MM.1S (cell line): ENCODE measurements at regions not wholly inside any gene's neighbourhood (a gene's known extent, or its start where the extent isn't known, plus 50 kb on each side); places are given as distances from the start of the nearest gene placed in this dataset.

Experiments used
- DNase-seq: peaks from one replicate; pipeline ENCODE4 v3.0.0-alpha.2; 2015
- H2AFZ ChIP-seq: fragments of 300-600 bp; sonication (generic); 2 replicates; pipeline ENCODE4 v1.6.0; 2016; ENCODE audit warnings: antibody characterized with exemption, low read length
- H3F3A ChIP-seq: fragments of 300-600 bp; sonication (generic); 2 replicates; pipeline ENCODE4 v1.6.1; 2016; ENCODE audit warnings: mild to moderate bottlenecking, antibody characterized with exemption, low read length, moderate library complexity, mixed read lengths; ENCODE audit not compliant: insufficient read depth
- H3K27ac ChIP-seq: fragments of 300-600 bp; sonication (generic); 2 replicates; pipeline ENCODE4 v1.5.1; 2016; ENCODE audit warnings: mild to moderate bottlenecking, low read length
- H3K27me3 ChIP-seq: fragments of 300-600 bp; sonication (generic); replicated peaks from 2 replicates; pipeline ENCODE4 v1.6.0; 2016; ENCODE audit warnings: low read length; ENCODE audit not compliant: insufficient read depth
- H3K36me3 ChIP-seq: fragments of 300-600 bp; sonication (generic); replicated peaks from 2 replicates; pipeline ENCODE4 v1.6.1; 2016; ENCODE audit warnings: mild to moderate bottlenecking, low read length, mixed read lengths; ENCODE audit not compliant: insufficient read depth
- H3K4me1 ChIP-seq: fragments of 300-600 bp; sonication (generic); 2 replicates; pipeline ENCODE4 v1.6.1; 2016; ENCODE audit warnings: low read length, mixed read lengths
- H3K4me2 ChIP-seq: fragments of 300-600 bp; sonication (generic); 2 replicates; pipeline ENCODE4 v1.6.0; 2016; ENCODE audit warnings: low read depth, low read length
- H3K4me3 ChIP-seq: fragments of 300-600 bp; sonication (generic); 2 replicates; pipeline ENCODE4 v1.5.1; 2016; ENCODE audit warnings: low read length, mixed read lengths
- H3K79me2 ChIP-seq: fragments of 300-600 bp; sonication (generic); 2 replicates; pipeline ENCODE4 v1.6.1; 2016; ENCODE audit warnings: mixed run types, low read length, mixed read lengths
- H3K9ac ChIP-seq: fragments of 300-600 bp; sonication (generic); 2 replicates; pipeline ENCODE4 v1.6.1; 2016; ENCODE audit warnings: low read length, mixed read lengths
- H3K9me2 ChIP-seq: fragments of 300-600 bp; sonication (generic); replicated peaks from 2 replicates; pipeline ENCODE4 v1.6.1; 2016; ENCODE audit warnings: mild to moderate bottlenecking, low read length, mixed read lengths; ENCODE audit not compliant: insufficient read depth
- H3K9me3 ChIP-seq: fragments of 300-600 bp; sonication (generic); replicated peaks from 2 replicates; pipeline ENCODE4 v1.6.1; 2016; ENCODE audit warnings: mild to moderate bottlenecking, low read length, mixed read lengths; ENCODE audit not compliant: insufficient read depth
- H4K20me1 ChIP-seq: fragments of 300-600 bp; sonication (generic); 2 replicates; pipeline ENCODE4 v1.6.1; 2016; ENCODE audit warnings: mild to moderate bottlenecking, low read length, moderate library complexity, mixed read lengths; ENCODE audit not compliant: insufficient read depth
- EZH2 ChIP-seq: fragments of 300-600 bp; sonication (generic); optimal IDR thresholded peaks from 2 replicates; pipeline ENCODE3; 2017; ENCODE audit warnings: low read depth, mild to moderate bottlenecking, antibody characterized with exemption, low read length, mixed read lengths
- EZH2phosphoT487 ChIP-seq: fragments of 300-600 bp; sonication (generic); IDR thresholded peaks from 2 replicates; pipeline ENCODE4 v1.6.1; 2018; ENCODE audit warnings: antibody characterized with exemption, low read length
- TF ChIP-seq, protein P1 (sequence below): fragments of 300-600 bp; sonication (generic); IDR thresholded peaks from 2 replicates; pipeline ENCODE4 v1.5.1; 2016; ENCODE audit warnings: antibody characterized with exemption, low read length, mixed read lengths

DNA sequence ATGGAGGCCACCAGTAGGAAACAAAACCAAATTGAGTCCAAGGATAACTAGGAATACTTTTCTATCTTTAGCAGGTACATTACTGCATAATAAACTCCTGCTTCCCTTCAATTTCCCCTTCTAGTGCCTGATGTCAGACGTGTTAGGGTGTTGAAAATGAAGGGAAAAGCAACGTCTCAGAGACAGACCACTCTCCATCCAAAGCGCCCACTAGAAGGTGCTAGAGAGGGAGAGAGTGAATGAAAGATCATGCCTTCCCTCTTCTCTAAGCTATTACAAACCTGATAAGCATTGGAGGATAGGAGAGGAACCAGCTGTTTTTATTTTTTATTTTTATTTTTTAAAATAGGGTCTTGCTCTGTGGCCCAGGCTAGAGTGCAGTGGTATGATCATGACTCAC lies 64.1 kb downstream of the ZNF641 start:
- TF ChIP-seq, protein P1, sequence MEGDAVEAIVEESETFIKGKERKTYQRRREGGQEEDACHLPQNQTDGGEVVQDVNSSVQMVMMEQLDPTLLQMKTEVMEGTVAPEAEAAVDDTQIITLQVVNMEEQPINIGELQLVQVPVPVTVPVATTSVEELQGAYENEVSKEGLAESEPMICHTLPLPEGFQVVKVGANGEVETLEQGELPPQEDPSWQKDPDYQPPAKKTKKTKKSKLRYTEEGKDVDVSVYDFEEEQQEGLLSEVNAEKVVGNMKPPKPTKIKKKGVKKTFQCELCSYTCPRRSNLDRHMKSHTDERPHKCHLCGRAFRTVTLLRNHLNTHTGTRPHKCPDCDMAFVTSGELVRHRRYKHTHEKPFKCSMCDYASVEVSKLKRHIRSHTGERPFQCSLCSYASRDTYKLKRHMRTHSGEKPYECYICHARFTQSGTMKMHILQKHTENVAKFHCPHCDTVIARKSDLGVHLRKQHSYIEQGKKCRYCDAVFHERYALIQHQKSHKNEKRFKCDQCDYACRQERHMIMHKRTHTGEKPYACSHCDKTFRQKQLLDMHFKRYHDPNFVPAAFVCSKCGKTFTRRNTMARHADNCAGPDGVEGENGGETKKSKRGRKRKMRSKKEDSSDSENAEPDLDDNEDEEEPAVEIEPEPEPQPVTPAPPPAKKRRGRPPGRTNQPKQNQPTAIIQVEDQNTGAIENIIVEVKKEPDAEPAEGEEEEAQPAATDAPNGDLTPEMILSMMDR, result peak; percentile 40
- no peak for TF ChIP-seq EZH2
- Histone ChIP-seq H3K79me2 (no peaks in the 10 kb centered on the region), H3K4me2 (no peak overlapping the region), H3K9me3 (no peaks in the 10 kb centered on the region), H3K4me3 (no peak overlapping the region), H3K27me3 (no peaks in the 10 kb centered on the region), H3K9me2 (no peaks in the 10 kb centered on the region), H3K9ac (no peak overlapping the region), H3K4me1 (no peaks in the 10 kb centered on the region), H3K36me3 (no peaks in the 10 kb centered on the region), H4K20me1 (no peaks in the 10 kb centered on the region), H3K27ac (no peak overlapping the region; the same call in 1 of the 2 replicates), H3F3A (0 out of 2 replicates have a peak, but pooled peaks cover 2% of the 10 kb centered on the region), H2AFZ (no peak overlapping the region)
- DNase-seq, result no peak

GRCh38 chr12:48285751-48286650 lies 64.7 kb downstream of the ZNF641 start:
- peak; percentile 60 for DNase-seq
- Histone ChIP-seq H3K9me3 (no peaks in the 10 kb centered on the region), H3K27me3 (no peaks in the 10 kb centered on the region), H3K9me2 (no peaks in the 10 kb centered on the region), H3K4me2 (0 out of 2 replicates have a peak overlapping the region, but pooled peaks have one; percentile 11), H3K36me3 (no peaks in the 10 kb centered on the region), H2AFZ (peak overlapping the region; percentile 1; the same call in 1 of the 2 replicates), H3K4me1 (no peaks in the 10 kb centered on the region), H3K9ac (no peak overlapping the region), H3K79me2 (no peaks in the 10 kb centered on the region), H4K20me1 (no peaks in the 10 kb centered on the region), H3F3A (0 out of 2 replicates have a peak, but pooled peaks cover 2% of the 10 kb centered on the region), H3K27ac (no peak overlapping the region; the same call in 1 of the 2 replicates), H3K4me3 (no peak overlapping the region)
- TF ChIP-seq, protein P1, result no peak
- no peak for TF ChIP-seq EZH2phosphoT487
- no peak for TF ChIP-seq EZH2

GRCh38 chr12:48281811-48282210 lies 68.9 kb downstream of the ZNF641 start:
- H3F3A ChIP-seq, result 0 out of 2 replicates have a peak, but pooled peaks cover 2% of the 10 kb centered on the region
- no peaks in the 10 kb centered on the region for H3K36me3 ChIP-seq
- no peak overlapping the region for H3K4me2 ChIP-seq
- H3K9me3 ChIP-seq, result no peaks in the 10 kb centered on the region
- no peak overlapping the region for H3K9ac ChIP-seq
- no peak overlapping the region for H3K4me3 ChIP-seq
- no peak overlapping the region for H2AFZ ChIP-seq
- no peaks in the 10 kb centered on the region for H4K20me1 ChIP-seq
- H3K9me2 ChIP-seq, result no peaks in the 10 kb centered on the region
- TF ChIP-seq EZH2, result no peak
- TF ChIP-seq EZH2phosphoT487, result no peak
- TF ChIP-seq, protein P1, result no peak
- no peak overlapping the region for H3K27ac ChIP-seq
- no peaks in the 10 kb centered on the region for H3K79me2 ChIP-seq
- H3K27me3 ChIP-seq, result no peaks in the 10 kb centered on the region
- no peak for DNase-seq
- no peaks in the 10 kb centered on the region for H3K4me1 ChIP-seq
